ENCODE measurements at regions not wholly inside any gene's neighbourhood (a gene's known extent, or its start where the extent isn't known, plus 50 kb on each side); places are given as distances from the start of the nearest gene placed in this dataset.

DNA sequence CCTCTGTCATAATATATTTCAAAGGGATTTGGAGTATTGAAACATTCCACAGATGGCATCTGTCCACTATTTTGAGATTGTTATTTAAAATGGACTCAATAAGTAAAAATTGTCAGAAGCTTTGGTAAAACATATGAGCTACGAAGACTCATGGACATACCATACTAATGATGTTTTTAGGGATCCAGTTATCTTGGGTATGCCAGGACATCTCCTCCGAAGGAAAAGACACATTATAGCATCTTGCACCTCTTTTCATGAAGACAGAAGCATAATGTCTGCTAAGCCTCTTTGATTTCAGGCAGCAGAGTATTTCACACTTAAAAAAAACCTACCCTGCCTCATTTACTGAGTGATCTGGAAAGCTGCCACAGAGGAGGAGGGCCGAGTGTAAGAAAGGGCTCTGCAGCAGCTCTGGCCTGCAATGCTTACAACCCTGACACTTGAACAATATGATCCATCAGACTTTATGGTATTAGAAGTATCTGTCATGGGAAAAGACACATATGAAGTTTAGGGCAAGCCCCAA lies 284.8 kb downstream of the TUSC7 start:
- TF ChIP-seq, protein P1, sequence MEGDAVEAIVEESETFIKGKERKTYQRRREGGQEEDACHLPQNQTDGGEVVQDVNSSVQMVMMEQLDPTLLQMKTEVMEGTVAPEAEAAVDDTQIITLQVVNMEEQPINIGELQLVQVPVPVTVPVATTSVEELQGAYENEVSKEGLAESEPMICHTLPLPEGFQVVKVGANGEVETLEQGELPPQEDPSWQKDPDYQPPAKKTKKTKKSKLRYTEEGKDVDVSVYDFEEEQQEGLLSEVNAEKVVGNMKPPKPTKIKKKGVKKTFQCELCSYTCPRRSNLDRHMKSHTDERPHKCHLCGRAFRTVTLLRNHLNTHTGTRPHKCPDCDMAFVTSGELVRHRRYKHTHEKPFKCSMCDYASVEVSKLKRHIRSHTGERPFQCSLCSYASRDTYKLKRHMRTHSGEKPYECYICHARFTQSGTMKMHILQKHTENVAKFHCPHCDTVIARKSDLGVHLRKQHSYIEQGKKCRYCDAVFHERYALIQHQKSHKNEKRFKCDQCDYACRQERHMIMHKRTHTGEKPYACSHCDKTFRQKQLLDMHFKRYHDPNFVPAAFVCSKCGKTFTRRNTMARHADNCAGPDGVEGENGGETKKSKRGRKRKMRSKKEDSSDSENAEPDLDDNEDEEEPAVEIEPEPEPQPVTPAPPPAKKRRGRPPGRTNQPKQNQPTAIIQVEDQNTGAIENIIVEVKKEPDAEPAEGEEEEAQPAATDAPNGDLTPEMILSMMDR (IDR thresholded peaks at IDR 0.05), result no peak
- TF ChIP-seq POLR2A (IDR thresholded peaks at IDR 0.05), result no peak

Data from Peyer's patch (tissue), 4 donors.